CD8-positive, alpha-beta memory T cell (primary cell): ENCODE measurements at regions not wholly inside any gene's neighbourhood (a gene's known extent, or its start where the extent isn't known, plus 50 kb on each side); places are given as distances from the start of the nearest gene placed in this dataset.
"Not testable (repeated sequence)": the region's sequence is repeated elsewhere in the genome, so short reads cannot be mapped to it uniquely, and the experiment has no call there.

Source experiments
- CTCF ChIA-PET: fragments of 350-600 bp; sonication (Branson Sonifier 250); formaldehyde crosslinking; loops from one replicate; lab custom pipeline; 2021; ENCODE audit warnings: antibody characterized with exemption; lab: Charles Lee
- POLR2A ChIA-PET: fragments of 350-600 bp; sonication (Branson Sonifier 250); formaldehyde crosslinking; loops from one replicate; lab custom pipeline; 2021; ENCODE audit warnings: antibody characterized with exemption; lab: Charles Lee
- DNase-seq, 5 donors: peaks; one replicate each; pipeline versions ENCODE4 v3.0.0 to v3.0.0-alpha.2; 2020 to 2022; ENCODE audit warnings: mixed read lengths in 1 of 5
- H3K27ac ChIP-seq: one replicate; pipeline ENCODE4 v1.7.0; 2013; ENCODE audit warnings: low read depth, mild to moderate bottlenecking, low read length, moderate library complexity
- H3K27me3 ChIP-seq: 2 replicates; pipeline ENCODE4 v1.7.0; 2013; ENCODE audit warnings: low read length, mild to moderate bottlenecking; ENCODE audit not compliant: insufficient read depth, poor library complexity, severe bottlenecking
- H3K36me3 ChIP-seq: 2 replicates; pipeline ENCODE4 v1.7.0; 2013; ENCODE audit warnings: mild to moderate bottlenecking, low read length, moderate library complexity; ENCODE audit not compliant: insufficient read depth
- H3K4me1 ChIP-seq: 2 replicates; pipeline ENCODE4 v1.7.0; 2013; ENCODE audit warnings: mild to moderate bottlenecking, low read length, moderate library complexity; ENCODE audit not compliant: insufficient read depth
- H3K4me3 ChIP-seq: 2 replicates; pipeline ENCODE4 v1.7.0; 2013; ENCODE audit warnings: mild to moderate bottlenecking, low read length
- H3K9me3 ChIP-seq: 2 replicates; pipeline ENCODE4 v1.7.0; 2013; ENCODE audit warnings: mild to moderate bottlenecking, low read length
- H3K27ac Mint-ChIP-seq, 8 donors: one replicate each; pipeline ENCODE4 v1.8.0; 2020 to 2021; ENCODE audit warnings: mixed read lengths in 8 of 8, mild to moderate bottlenecking in 6 of 8, inconsistent platforms in 3 of 8, moderate library complexity in 3 of 8
- H3K27me3 Mint-ChIP-seq, 2 donors: one replicate each; pipeline ENCODE4 v1.8.0; 2020 to 2021; ENCODE audit warnings: mixed read lengths in 2 of 2, mild to moderate bottlenecking in 1 of 2, moderate library complexity in 1 of 2
- H3K36me3 Mint-ChIP-seq, 3 donors: one replicate each; pipeline ENCODE4 v1.8.0; 2020 to 2021; ENCODE audit warnings: mixed read lengths in 3 of 3, inconsistent platforms in 1 of 3, mild to moderate bottlenecking in 1 of 3
- H3K4me1 Mint-ChIP-seq, 3 donors: one replicate each; pipeline ENCODE4 v1.8.0; 2020 to 2021; ENCODE audit warnings: mixed read lengths in 3 of 3, inconsistent platforms in 1 of 3, mild to moderate bottlenecking in 1 of 3
- H3K4me3 Mint-ChIP-seq, 7 donors: one replicate each; pipeline ENCODE4 v1.8.0; 2020 to 2021; ENCODE audit warnings: mixed read lengths in 7 of 7, mild to moderate bottlenecking in 6 of 7, moderate library complexity in 4 of 7, inconsistent platforms in 2 of 7
- H3K9me3 Mint-ChIP-seq, 5 donors: one replicate each; pipeline ENCODE4 v1.8.0; 2020 to 2022; ENCODE audit warnings: mixed read lengths in 5 of 5, mild to moderate bottlenecking in 3 of 5, moderate library complexity in 2 of 5, inconsistent platforms in 1 of 5

GRCh38 chr3:195969838-195970776 is 61.8 kb upstream of the TNK2 start:
- H3K27ac ChIP-seq, H3K4me1 Mint-ChIP-seq, H3K9me3 ChIP-seq, H3K9me3 Mint-ChIP-seq, H3K4me3 ChIP-seq, DNase-seq, H3K4me3 Mint-ChIP-seq, H3K27me3 Mint-ChIP-seq, H3K27me3 ChIP-seq, H3K4me1 ChIP-seq, CTCF ChIA-PET, POLR2A ChIA-PET: not testable (repeated sequence)
- Mint-ChIP-seq H3K27ac (peak overlapping the region in 2 of 8 donors; percentile 5 to 47), H3K36me3 (peaks cover 14 to 61% (median 16%) of the 10 kb centered on the region in 3 donors)
- H3K36me3 ChIP-seq, result peaks cover 16% of the 10 kb centered on the region

GRCh38 chr3:195969341-195969740 is 61.0 kb upstream of the TNK2 start:
- H3K9me3 Mint-ChIP-seq, H3K27ac ChIP-seq: not testable (repeated sequence)

DNA sequence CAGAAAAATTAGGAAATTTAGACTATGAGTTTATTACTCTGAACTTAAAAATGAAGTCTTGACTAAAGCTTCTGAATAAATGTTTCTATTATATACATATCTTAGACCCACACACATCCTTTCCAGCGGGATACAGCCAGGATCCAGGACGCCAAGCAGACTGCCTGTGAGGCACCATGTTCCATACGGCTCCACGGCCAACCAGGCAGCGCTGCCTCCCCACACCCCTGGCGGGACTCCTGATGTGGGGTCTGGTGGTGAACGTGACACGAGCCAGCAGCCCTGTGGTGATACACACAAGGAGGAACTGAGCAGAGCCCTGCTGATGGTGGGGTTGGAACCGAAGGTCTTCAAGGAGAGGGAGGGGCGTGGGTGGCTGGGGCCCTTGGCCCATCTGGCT is 59.8 kb upstream of the TNK2 start:
- H3K27ac Mint-ChIP-seq, CTCF ChIA-PET: not testable (repeated sequence)

More at GRCh38 chr3:195969341-195969740, 61.0 kb upstream of the TNK2 start:
- H3K27me3 Mint-ChIP-seq, H3K9me3 ChIP-seq, H3K27me3 ChIP-seq, H3K4me1 ChIP-seq, H3K4me3 ChIP-seq, H3K27ac Mint-ChIP-seq, H3K4me1 Mint-ChIP-seq, CTCF ChIA-PET, DNase-seq, POLR2A ChIA-PET, H3K4me3 Mint-ChIP-seq: not testable (repeated sequence)
- peaks cover 14 to 63% (median 18%) of the 10 kb centered on the region in 3 donors for H3K36me3 Mint-ChIP-seq
- peaks cover 16% of the 10 kb centered on the region for H3K36me3 ChIP-seq

GRCh38 chr3:195967387-195967720 is 59.0 kb upstream of the TNK2 start:
- H3K4me1 Mint-ChIP-seq, H3K27me3 Mint-ChIP-seq: not testable (repeated sequence)

More for the DNA sequence above, 59.8 kb upstream of the TNK2 start:
- H3K4me1 Mint-ChIP-seq, H3K27ac ChIP-seq, H3K4me3 Mint-ChIP-seq, H3K27me3 Mint-ChIP-seq, H3K27me3 ChIP-seq, POLR2A ChIA-PET, H3K4me3 ChIP-seq, H3K9me3 Mint-ChIP-seq, H3K9me3 ChIP-seq, H3K4me1 ChIP-seq, DNase-seq: not testable (repeated sequence)
- H3K36me3 ChIP-seq, result peaks cover 16% of the 10 kb centered on the region
- H3K36me3 Mint-ChIP-seq, result peaks cover 14 to 62% (median 18%) of the 10 kb centered on the region in 3 donors

GRCh38 chr3:195966563-195967386 is 58.4 kb upstream of the TNK2 start:
- POLR2A ChIA-PET, H3K9me3 Mint-ChIP-seq, H3K4me1 Mint-ChIP-seq, H3K4me3 Mint-ChIP-seq, H3K27me3 Mint-ChIP-seq, H3K27ac ChIP-seq, H3K4me3 ChIP-seq, CTCF ChIA-PET, H3K27me3 ChIP-seq, H3K27ac Mint-ChIP-seq, H3K9me3 ChIP-seq, H3K4me1 ChIP-seq, DNase-seq: not testable (repeated sequence)
- peaks cover 16% of the 10 kb centered on the region for H3K36me3 ChIP-seq
- peaks cover 14 to 62% (median 21%) of the 10 kb centered on the region in 3 donors for H3K36me3 Mint-ChIP-seq

More at GRCh38 chr3:195967387-195967720, 59.0 kb upstream of the TNK2 start:
- H3K36me3 ChIP-seq, result peaks cover 16% of the 10 kb centered on the region
- H3K9me3 ChIP-seq, H3K4me3 Mint-ChIP-seq, H3K27ac Mint-ChIP-seq, H3K9me3 Mint-ChIP-seq, CTCF ChIA-PET, H3K4me1 ChIP-seq, H3K27me3 ChIP-seq, POLR2A ChIA-PET, H3K27ac ChIP-seq, H3K4me3 ChIP-seq, DNase-seq: not testable (repeated sequence)
- peaks cover 14 to 63% (median 20%) of the 10 kb centered on the region in 3 donors for H3K36me3 Mint-ChIP-seq

GRCh38 chr3:195965217-195965616 is 56.9 kb upstream of the TNK2 start:
- POLR2A ChIA-PET, CTCF ChIA-PET, H3K4me3 Mint-ChIP-seq, H3K9me3 ChIP-seq, DNase-seq, H3K27ac Mint-ChIP-seq, H3K4me1 Mint-ChIP-seq, H3K27me3 Mint-ChIP-seq, H3K27me3 ChIP-seq, H3K27ac ChIP-seq, H3K36me3 ChIP-seq, H3K4me3 ChIP-seq, H3K4me1 ChIP-seq, H3K9me3 Mint-ChIP-seq: not testable (repeated sequence)
- peaks cover 8 to 54% (median 16%) of the 10 kb centered on the region in 3 donors for H3K36me3 Mint-ChIP-seq

DNA sequence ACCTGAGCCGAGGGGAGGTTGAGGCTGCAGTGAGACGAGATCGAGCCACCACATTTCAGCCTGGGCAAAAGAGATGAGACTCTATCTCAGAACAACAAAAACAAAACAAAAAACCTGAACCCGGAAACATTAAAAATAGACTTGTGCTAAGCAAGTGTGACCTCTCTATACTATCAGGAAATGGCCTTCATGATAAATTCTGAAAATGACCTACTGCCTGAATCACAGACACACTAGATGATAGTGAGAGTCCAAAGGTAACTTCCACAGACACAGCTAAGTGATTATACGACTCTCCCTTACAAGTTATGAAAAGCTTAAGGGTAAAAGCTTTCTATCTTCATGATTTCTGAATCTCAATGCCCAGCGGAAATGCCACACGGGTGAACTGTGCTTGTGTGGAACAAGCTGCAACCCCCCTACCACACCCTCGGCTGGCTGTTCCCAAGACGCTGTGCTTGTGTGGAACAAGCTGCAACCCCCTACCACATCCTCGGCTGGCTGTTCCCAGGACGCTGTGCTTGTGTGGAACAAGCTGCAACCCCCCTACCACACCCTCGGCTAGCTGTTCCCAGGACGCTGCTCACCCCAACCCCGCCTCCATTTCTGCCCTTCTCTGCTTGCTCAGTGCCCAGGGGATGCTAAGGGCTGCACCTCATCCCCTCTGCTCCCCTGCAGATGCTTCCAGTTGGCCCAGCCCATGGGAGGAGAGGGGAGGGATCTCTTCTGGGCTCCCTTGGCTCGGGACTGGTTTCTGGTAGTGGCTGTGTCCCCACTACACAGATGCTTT is 56.2 kb upstream of the TNK2 start:
- H3K27me3 Mint-ChIP-seq, H3K4me1 Mint-ChIP-seq, H3K4me1 ChIP-seq, H3K27ac ChIP-seq, H3K36me3 ChIP-seq, H3K9me3 ChIP-seq, H3K4me3 ChIP-seq, DNase-seq, H3K27me3 ChIP-seq, H3K9me3 Mint-ChIP-seq, CTCF ChIA-PET: not testable (repeated sequence)
- H3K4me3 Mint-ChIP-seq, result peak overlapping the region in 1 of 7 donors; percentile 19
- peaks cover 4 to 51% (median 14%) of the 10 kb centered on the region in 3 donors for H3K36me3 Mint-ChIP-seq
- H3K27ac Mint-ChIP-seq, result peak overlapping the region in 2 of 8 donors; percentile 50 to 91
- POLR2A ChIA-PET, result interaction anchor here (0.7 kb wide), 1 partner anchor 291 kb away, joined by 3 read pairs; no protein-coding TSS in a partner anchor
